ENCODE measurements at regions not wholly inside any gene's neighbourhood (a gene's known extent, or its start where the extent isn't known, plus 50 kb on each side); places are given as distances from the start of the nearest gene placed in this dataset.

DNA sequence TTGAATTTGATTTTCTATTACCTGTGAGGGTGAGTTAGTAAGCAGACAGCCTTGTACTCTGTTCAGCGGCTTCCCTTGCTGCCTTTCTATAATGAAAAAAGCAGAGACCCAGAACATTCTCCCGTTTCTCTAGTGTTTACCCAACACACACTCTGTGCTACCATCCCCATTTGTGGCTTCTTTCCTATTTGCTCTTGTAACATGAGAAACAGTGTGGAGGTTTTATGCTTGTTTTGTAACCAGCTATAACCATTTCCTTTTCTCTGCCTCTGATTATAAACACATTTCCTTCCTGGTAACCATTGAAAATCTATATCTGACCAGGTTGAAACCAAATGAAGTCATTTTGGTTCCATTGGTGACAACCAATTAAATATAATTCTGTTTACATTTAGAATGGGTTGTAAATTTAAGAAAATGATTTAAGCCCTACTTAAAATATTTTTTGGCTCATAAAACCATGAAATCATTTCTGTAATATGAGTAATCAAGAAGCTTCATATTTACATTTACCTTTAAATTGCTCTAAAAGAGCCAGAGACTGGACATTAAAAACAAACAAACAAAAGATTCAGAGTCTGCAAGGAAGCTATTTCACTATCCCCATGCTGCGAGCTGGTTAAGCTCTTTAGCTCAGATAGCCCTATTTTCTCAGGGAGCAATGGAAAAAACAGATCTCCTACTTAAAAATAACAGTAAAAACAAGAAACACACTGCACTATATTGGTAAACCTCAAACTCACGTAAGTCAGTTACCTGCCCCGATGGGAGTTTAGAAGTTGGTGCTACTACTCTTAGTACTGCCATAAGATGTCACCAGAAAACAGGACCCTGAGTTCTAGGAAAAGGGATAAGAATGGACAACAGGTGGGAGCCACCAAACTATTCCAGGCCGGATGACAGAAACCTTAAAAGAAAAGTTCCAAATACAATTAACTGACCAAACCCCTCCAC lies 206.5 kb upstream of the EEA1 start:
- Histone ChIP-seq H2AFZ (ENCODE audit: low read length) (no peak overlapping the region), H3K4me1 (ENCODE audit: control insufficient read depth, extremely low read depth, insufficient read depth, low read length) (no peaks in the 10 kb centered on the region), H3K9me3 (ENCODE audit: control insufficient read depth, insufficient read depth, low read depth, low read length) (no peaks in the 10 kb centered on the region), H3K79me2 (ENCODE audit: control insufficient read depth, insufficient read depth, low read length) (no peaks in the 10 kb centered on the region), H3K4me3 (replicated peaks in 1 of 4; ENCODE audit: control extremely low read depth in 1 of 4, insufficient read depth in 1 of 4, low read depth in 3 of 4, low read length in 4 of 4) (no peak overlapping the region), H3K27ac (ENCODE audit: insufficient read depth, low read length) (no peak overlapping the region), H3K9ac (ENCODE audit: insufficient read depth, low read length) (no peak overlapping the region), H4K20me1 (ENCODE audit: control insufficient read depth, extremely low read depth, insufficient read depth, low read length) (no peaks in the 10 kb centered on the region), H3K36me3 (ENCODE audit: control insufficient read depth, insufficient read depth, low read length) (no peaks in the 10 kb centered on the region), H3K4me2 (ENCODE audit: extremely low read depth, insufficient read depth, low read length) (no peak overlapping the region), H3K27me3 (ENCODE audit: control insufficient read depth, insufficient read depth, low read length) (no peaks in the 10 kb centered on the region)
- DNase-seq (ENCODE audit: low read depth in 2 of 2): peak; percentile 20 to 71
- TF ChIP-seq, protein P1, sequence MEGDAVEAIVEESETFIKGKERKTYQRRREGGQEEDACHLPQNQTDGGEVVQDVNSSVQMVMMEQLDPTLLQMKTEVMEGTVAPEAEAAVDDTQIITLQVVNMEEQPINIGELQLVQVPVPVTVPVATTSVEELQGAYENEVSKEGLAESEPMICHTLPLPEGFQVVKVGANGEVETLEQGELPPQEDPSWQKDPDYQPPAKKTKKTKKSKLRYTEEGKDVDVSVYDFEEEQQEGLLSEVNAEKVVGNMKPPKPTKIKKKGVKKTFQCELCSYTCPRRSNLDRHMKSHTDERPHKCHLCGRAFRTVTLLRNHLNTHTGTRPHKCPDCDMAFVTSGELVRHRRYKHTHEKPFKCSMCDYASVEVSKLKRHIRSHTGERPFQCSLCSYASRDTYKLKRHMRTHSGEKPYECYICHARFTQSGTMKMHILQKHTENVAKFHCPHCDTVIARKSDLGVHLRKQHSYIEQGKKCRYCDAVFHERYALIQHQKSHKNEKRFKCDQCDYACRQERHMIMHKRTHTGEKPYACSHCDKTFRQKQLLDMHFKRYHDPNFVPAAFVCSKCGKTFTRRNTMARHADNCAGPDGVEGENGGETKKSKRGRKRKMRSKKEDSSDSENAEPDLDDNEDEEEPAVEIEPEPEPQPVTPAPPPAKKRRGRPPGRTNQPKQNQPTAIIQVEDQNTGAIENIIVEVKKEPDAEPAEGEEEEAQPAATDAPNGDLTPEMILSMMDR (conservative IDR thresholded peaks at IDR 0.05 in 1 of 2, IDR thresholded peaks at IDR 0.05 in 1 of 2; ENCODE audit: low read depth in 1 of 2, low read length in 2 of 2): no peak
- no peak for TF ChIP-seq EZH2 (IDR thresholded peaks at IDR 0.05; ENCODE audit: low read length, missing control alignments)

DNA sequence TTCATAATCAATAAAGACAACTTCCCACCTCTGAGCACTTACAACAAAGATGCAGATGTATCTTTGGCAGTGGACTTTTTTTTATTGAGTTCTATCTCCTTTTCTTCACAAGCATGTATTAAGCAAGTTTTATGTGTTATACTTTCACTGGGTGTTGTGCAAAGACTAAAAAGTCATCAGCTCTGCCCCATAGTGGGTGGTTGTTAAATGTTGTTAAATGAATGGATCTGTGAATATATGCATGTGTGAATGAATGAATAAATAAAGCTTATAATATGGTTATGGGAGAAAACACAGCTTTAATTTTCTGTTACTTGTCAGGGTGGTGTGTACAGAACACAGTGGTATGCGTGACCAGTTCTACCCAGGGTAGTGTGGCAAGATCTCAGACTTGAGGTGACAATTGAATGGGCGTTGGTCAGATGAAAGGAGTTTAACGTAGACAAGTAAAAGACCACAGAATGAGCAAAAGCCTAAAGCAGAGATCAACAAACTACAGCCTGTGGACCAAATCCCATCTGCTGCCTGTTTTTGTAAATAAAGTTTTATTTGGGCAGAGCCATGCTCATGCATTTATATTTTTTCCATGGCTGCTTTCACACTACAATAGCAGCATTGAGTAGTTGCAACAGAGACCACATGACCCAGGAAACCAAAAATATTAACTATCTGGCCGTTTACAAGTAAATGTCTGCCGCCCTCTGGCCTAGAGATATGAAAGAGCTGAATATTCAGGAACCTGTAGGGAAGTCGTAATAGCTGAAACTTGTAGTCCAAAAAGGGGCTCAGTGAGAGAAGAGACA lies 207.4 kb upstream of the EEA1 start:
- Histone ChIP-seq H3K4me3 (replicated peaks in 1 of 4; ENCODE audit: control extremely low read depth in 1 of 4, insufficient read depth in 1 of 4, low read depth in 3 of 4, low read length in 4 of 4) (no peak overlapping the region), H3K27me3 (ENCODE audit: control insufficient read depth, insufficient read depth, low read length) (no peaks in the 10 kb centered on the region)

More for the DNA sequence above, 207.4 kb upstream of the EEA1 start:
- Histone ChIP-seq H3K4me1 (ENCODE audit: control insufficient read depth, extremely low read depth, insufficient read depth, low read length) (no peaks in the 10 kb centered on the region), H3K9ac (ENCODE audit: insufficient read depth, low read length) (no peak overlapping the region), H2AFZ (ENCODE audit: low read length) (no peak overlapping the region), H3K9me3 (ENCODE audit: control insufficient read depth, insufficient read depth, low read depth, low read length) (no peaks in the 10 kb centered on the region), H3K27ac (ENCODE audit: insufficient read depth, low read length) (no peak overlapping the region), H3K4me2 (ENCODE audit: extremely low read depth, insufficient read depth, low read length) (no peak overlapping the region), H3K36me3 (ENCODE audit: control insufficient read depth, insufficient read depth, low read length) (no peaks in the 10 kb centered on the region), H3K79me2 (ENCODE audit: control insufficient read depth, insufficient read depth, low read length) (no peaks in the 10 kb centered on the region), H4K20me1 (ENCODE audit: control insufficient read depth, extremely low read depth, insufficient read depth, low read length) (no peaks in the 10 kb centered on the region)
- no peak for DNase-seq (ENCODE audit: low read depth in 2 of 2)
- TF ChIP-seq, protein P1 (conservative IDR thresholded peaks at IDR 0.05 in 1 of 2, IDR thresholded peaks at IDR 0.05 in 1 of 2; ENCODE audit: low read depth in 1 of 2, low read length in 2 of 2): no peak
- no peak for TF ChIP-seq EZH2 (IDR thresholded peaks at IDR 0.05; ENCODE audit: low read length, missing control alignments)
